ENCODE measurements at regions not wholly inside any gene's neighbourhood (a gene's known extent, or its start where the extent isn't known, plus 50 kb on each side); places are given as distances from the start of the nearest gene placed in this dataset.

- no peaks in the 10 kb centered on the region for H3K36me3 Mint-ChIP-seq (ENCODE audit: unreplicated experiment)
- no peak overlapping the region for H3K4me3 Mint-ChIP-seq (ENCODE audit: unreplicated experiment)
- no peak for TF ChIP-seq CTCF (IDR thresholded peaks at IDR 0.05; ENCODE audit: partially characterized antibody, unreplicated experiment)
- H3K27me3 Mint-ChIP-seq (ENCODE audit: unreplicated experiment), result no peaks in the 10 kb centered on the region
- no peaks in the 10 kb centered on the region for H3K9me3 Mint-ChIP-seq (ENCODE audit: unreplicated experiment)
- H3K27ac Mint-ChIP-seq (ENCODE audit: unreplicated experiment), result no peak overlapping the region
- no peaks in the 10 kb centered on the region for H3K4me1 Mint-ChIP-seq (ENCODE audit: low read depth, unreplicated experiment)
- DNase-seq, result no peak
Measured at GRCh38 chr14:44135972-44136371, 371.1 kb downstream of the FSCB start.

GRCh38 chr14:44131861-44132260 is 375.2 kb downstream of the FSCB start:
- H3K4me3 Mint-ChIP-seq (ENCODE audit: unreplicated experiment), result no peak overlapping the region
- H3K4me1 Mint-ChIP-seq (ENCODE audit: low read depth, unreplicated experiment), result no peaks in the 10 kb centered on the region
- no peak for TF ChIP-seq CTCF (IDR thresholded peaks at IDR 0.05; ENCODE audit: partially characterized antibody, unreplicated experiment)
- H3K36me3 Mint-ChIP-seq (ENCODE audit: unreplicated experiment), result no peaks in the 10 kb centered on the region
- H3K27ac Mint-ChIP-seq (ENCODE audit: unreplicated experiment), result no peak overlapping the region
- H3K9me3 Mint-ChIP-seq (ENCODE audit: unreplicated experiment), result no peaks in the 10 kb centered on the region
- no peaks in the 10 kb centered on the region for H3K27me3 Mint-ChIP-seq (ENCODE audit: unreplicated experiment)
- DNase-seq, result no peak

GRCh38 chr14:44113769-44114730 is 393.0 kb downstream of the FSCB start:
- Mint-ChIP-seq H3K9me3 (ENCODE audit: unreplicated experiment) (no peaks in the 10 kb centered on the region), H3K36me3 (ENCODE audit: unreplicated experiment) (peaks cover 4% of the 10 kb centered on the region), H3K27ac (ENCODE audit: unreplicated experiment) (no peak overlapping the region), H3K4me1 (ENCODE audit: low read depth, unreplicated experiment) (no peaks in the 10 kb centered on the region), H3K27me3 (ENCODE audit: unreplicated experiment) (no peaks in the 10 kb centered on the region), H3K4me3 (ENCODE audit: unreplicated experiment) (no peak overlapping the region)
- no peak for DNase-seq
- TF ChIP-seq CTCF (IDR thresholded peaks at IDR 0.05; ENCODE audit: partially characterized antibody, unreplicated experiment), result no peak

- Mint-ChIP-seq H3K9me3 (ENCODE audit: unreplicated experiment) (peaks cover 1% of the 10 kb centered on the region), H3K27ac (ENCODE audit: unreplicated experiment) (no peak overlapping the region), H3K4me3 (ENCODE audit: unreplicated experiment) (no peak overlapping the region), H3K4me1 (ENCODE audit: low read depth, unreplicated experiment) (no peaks in the 10 kb centered on the region), H3K27me3 (ENCODE audit: unreplicated experiment) (peaks cover 2% of the 10 kb centered on the region), H3K36me3 (ENCODE audit: unreplicated experiment) (peaks cover 7% of the 10 kb centered on the region)
- no peak for DNase-seq
- no peak for TF ChIP-seq CTCF (IDR thresholded peaks at IDR 0.05; ENCODE audit: partially characterized antibody, unreplicated experiment)
Measured at GRCh38 chr14:44112774-44113460, 394.2 kb downstream of the FSCB start.

GRCh38 chr14:44109036-44109435 is 398.0 kb downstream of the FSCB start:
- DNase-seq, result no peak
- Mint-ChIP-seq H3K4me3 (ENCODE audit: unreplicated experiment) (no peak overlapping the region), H3K27ac (ENCODE audit: unreplicated experiment) (no peak overlapping the region)

More at GRCh38 chr14:44109036-44109435, 398.0 kb downstream of the FSCB start:
- Mint-ChIP-seq H3K27me3 (ENCODE audit: unreplicated experiment) (peaks cover 2% of the 10 kb centered on the region), H3K9me3 (ENCODE audit: unreplicated experiment) (peaks cover 5% of the 10 kb centered on the region), H3K4me1 (ENCODE audit: low read depth, unreplicated experiment) (no peaks in the 10 kb centered on the region), H3K36me3 (ENCODE audit: unreplicated experiment) (peaks cover 7% of the 10 kb centered on the region)
- TF ChIP-seq CTCF (IDR thresholded peaks at IDR 0.05; ENCODE audit: partially characterized antibody, unreplicated experiment), result no peak
